ENCODE measurements at regions not wholly inside any gene's neighbourhood (a gene's known extent, or its start where the extent isn't known, plus 50 kb on each side); places are given as distances from the start of the nearest gene placed in this dataset.

GRCh38 chr4:75195111-75195510 is 262.2 kb downstream of the PARM1 start:
- TF ChIP-seq CTCF (IDR thresholded peaks at IDR 0.05) (no peak), POLR2A (IDR thresholded peaks at IDR 0.05) (no peak)

Data from body of pancreas (tissue), 4 donors.